ENCODE measurements at regions not wholly inside any gene's neighbourhood (a gene's known extent, or its start where the extent isn't known, plus 50 kb on each side); places are given as distances from the start of the nearest gene placed in this dataset.

DNA sequence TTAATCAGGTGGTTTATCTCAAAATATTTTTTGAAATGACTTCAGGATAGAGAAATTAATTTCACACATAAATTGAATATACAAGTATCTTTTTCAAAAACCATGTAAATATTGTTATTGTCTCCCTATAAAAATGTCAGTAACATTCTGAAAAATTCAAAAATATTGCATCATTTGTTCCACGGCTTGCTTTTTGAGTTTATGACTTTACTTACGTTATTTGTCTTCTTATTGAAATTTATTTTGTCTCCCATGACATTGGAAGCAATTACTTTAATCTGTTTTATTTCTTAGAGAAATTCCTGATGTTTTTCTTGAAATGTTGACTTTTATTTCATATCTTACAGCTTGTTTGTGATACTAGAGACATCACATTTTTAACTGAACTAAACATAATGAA is 56.9 kb upstream of the P2RY1 start:
- H3K4me3 ChIP-seq (ENCODE audit: low read length), result no peak overlapping the region

DNA sequence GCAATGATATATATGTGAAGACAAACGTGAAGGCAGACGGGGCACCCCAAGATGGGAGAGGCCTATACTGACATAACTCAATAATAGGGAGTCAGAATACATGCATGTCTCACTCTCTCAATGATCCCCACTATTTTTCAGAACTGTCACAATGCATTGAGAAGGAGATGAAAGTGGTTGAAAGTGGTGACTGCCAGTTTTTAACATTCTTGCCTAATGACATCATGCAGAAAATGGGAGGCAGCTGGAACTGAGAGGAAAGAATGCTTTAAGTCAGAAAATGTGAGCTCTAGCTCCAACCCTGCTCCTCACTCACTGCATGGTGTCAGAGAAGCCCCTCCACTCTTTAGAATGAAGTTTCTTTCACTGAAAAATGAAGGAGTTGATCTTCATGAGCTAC is 55.3 kb upstream of the P2RY1 start:
- no peaks in the 10 kb centered on the region for H3K9me2 ChIP-seq (replicated peaks; ENCODE audit: control insufficient read depth, low read length)
- H3K4me2 ChIP-seq (ENCODE audit: low read length), result no peak overlapping the region
- TF ChIP-seq, protein P1, sequence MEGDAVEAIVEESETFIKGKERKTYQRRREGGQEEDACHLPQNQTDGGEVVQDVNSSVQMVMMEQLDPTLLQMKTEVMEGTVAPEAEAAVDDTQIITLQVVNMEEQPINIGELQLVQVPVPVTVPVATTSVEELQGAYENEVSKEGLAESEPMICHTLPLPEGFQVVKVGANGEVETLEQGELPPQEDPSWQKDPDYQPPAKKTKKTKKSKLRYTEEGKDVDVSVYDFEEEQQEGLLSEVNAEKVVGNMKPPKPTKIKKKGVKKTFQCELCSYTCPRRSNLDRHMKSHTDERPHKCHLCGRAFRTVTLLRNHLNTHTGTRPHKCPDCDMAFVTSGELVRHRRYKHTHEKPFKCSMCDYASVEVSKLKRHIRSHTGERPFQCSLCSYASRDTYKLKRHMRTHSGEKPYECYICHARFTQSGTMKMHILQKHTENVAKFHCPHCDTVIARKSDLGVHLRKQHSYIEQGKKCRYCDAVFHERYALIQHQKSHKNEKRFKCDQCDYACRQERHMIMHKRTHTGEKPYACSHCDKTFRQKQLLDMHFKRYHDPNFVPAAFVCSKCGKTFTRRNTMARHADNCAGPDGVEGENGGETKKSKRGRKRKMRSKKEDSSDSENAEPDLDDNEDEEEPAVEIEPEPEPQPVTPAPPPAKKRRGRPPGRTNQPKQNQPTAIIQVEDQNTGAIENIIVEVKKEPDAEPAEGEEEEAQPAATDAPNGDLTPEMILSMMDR (IDR thresholded peaks at IDR 0.05; ENCODE audit: low read depth, low read length, poor library complexity, severe bottlenecking), result no peak
- TF ChIP-seq EZH2phosphoT487 (IDR thresholded peaks at IDR 0.05; ENCODE audit: borderline replicate concordance, low read length), result no peak
- no peaks in the 10 kb centered on the region for H3K79me2 ChIP-seq (ENCODE audit: control insufficient read depth, low read length)
- no peaks in the 10 kb centered on the region for H3K9me3 ChIP-seq (ENCODE audit: control insufficient read depth, insufficient read depth, low read length)
- H3K4me1 ChIP-seq (ENCODE audit: control insufficient read depth, low read length), result no peaks in the 10 kb centered on the region
- H3K27ac ChIP-seq (ENCODE audit: low read depth, low read length), result no peak overlapping the region
- H3F3A ChIP-seq (ENCODE audit: control insufficient read depth, insufficient read depth), result no peaks in the 10 kb centered on the region
- no peaks in the 10 kb centered on the region for H4K20me1 ChIP-seq (ENCODE audit: control insufficient read depth, insufficient read depth, low read depth, low read length)
- H3K27me3 ChIP-seq (ENCODE audit: control insufficient read depth, low read length), result no peaks in the 10 kb centered on the region
- H3K36me3 ChIP-seq (ENCODE audit: control insufficient read depth, low read length), result no peaks in the 10 kb centered on the region
- H3K4me3 ChIP-seq (ENCODE audit: low read length), result no peak overlapping the region

More for the DNA sequence above, 56.9 kb upstream of the P2RY1 start:
- Histone ChIP-seq H3F3A (ENCODE audit: control insufficient read depth, insufficient read depth) (no peaks in the 10 kb centered on the region), H3K9me3 (ENCODE audit: control insufficient read depth, insufficient read depth, low read length) (no peaks in the 10 kb centered on the region), H4K20me1 (ENCODE audit: control insufficient read depth, insufficient read depth, low read depth, low read length) (no peaks in the 10 kb centered on the region), H3K9me2 (replicated peaks; ENCODE audit: control insufficient read depth, low read length) (no peaks in the 10 kb centered on the region), H3K79me2 (ENCODE audit: control insufficient read depth, low read length) (no peaks in the 10 kb centered on the region), H3K27ac (ENCODE audit: low read depth, low read length) (no peak overlapping the region), H3K27me3 (ENCODE audit: control insufficient read depth, low read length) (no peaks in the 10 kb centered on the region), H3K4me1 (ENCODE audit: control insufficient read depth, low read length) (no peaks in the 10 kb centered on the region), H3K4me2 (ENCODE audit: low read length) (no peak overlapping the region), H3K36me3 (ENCODE audit: control insufficient read depth, low read length) (no peaks in the 10 kb centered on the region)
- no peak for TF ChIP-seq EZH2phosphoT487 (IDR thresholded peaks at IDR 0.05; ENCODE audit: borderline replicate concordance, low read length)
- TF ChIP-seq, protein P1 (IDR thresholded peaks at IDR 0.05; ENCODE audit: low read depth, low read length, poor library complexity, severe bottlenecking), result no peak

DNA sequence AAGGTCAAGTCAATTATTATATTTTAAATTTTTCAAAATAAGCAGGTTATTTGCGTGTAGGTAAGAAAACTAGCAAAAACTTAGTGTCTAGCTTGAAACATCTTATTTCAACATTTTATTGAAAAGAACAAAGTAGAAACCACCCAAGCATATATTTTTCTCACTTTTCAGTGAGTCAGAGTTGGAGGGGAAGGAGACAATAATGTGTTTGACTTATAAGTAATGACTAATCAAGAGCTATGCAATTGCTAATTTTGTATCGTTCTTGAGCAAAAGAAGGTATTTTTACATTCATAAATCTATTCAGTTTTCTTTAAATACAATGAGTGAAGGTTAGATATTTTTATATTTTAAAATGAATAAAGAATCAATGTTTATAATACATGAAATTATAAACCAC is 54.4 kb upstream of the P2RY1 start:
- H3F3A ChIP-seq (ENCODE audit: control insufficient read depth, insufficient read depth), result no peaks in the 10 kb centered on the region

More for the DNA sequence above, 54.4 kb upstream of the P2RY1 start:
- Histone ChIP-seq H3K27me3 (ENCODE audit: control insufficient read depth, low read length) (no peaks in the 10 kb centered on the region), H3K4me1 (ENCODE audit: control insufficient read depth, low read length) (no peaks in the 10 kb centered on the region), H3K27ac (ENCODE audit: low read depth, low read length) (no peak overlapping the region), H3K4me2 (ENCODE audit: low read length) (no peak overlapping the region), H3K9me2 (replicated peaks; ENCODE audit: control insufficient read depth, low read length) (no peaks in the 10 kb centered on the region), H3K4me3 (ENCODE audit: low read length) (no peak overlapping the region), H3K79me2 (ENCODE audit: control insufficient read depth, low read length) (no peaks in the 10 kb centered on the region), H3K9me3 (ENCODE audit: control insufficient read depth, insufficient read depth, low read length) (no peaks in the 10 kb centered on the region), H3K36me3 (ENCODE audit: control insufficient read depth, low read length) (no peaks in the 10 kb centered on the region), H4K20me1 (ENCODE audit: control insufficient read depth, insufficient read depth, low read depth, low read length) (no peaks in the 10 kb centered on the region)
- no peak for TF ChIP-seq EZH2phosphoT487 (IDR thresholded peaks at IDR 0.05; ENCODE audit: borderline replicate concordance, low read length)
- TF ChIP-seq, protein P1 (IDR thresholded peaks at IDR 0.05; ENCODE audit: low read depth, low read length, poor library complexity, severe bottlenecking), result no peak
